ENCODE measurements at regions not wholly inside any gene's neighbourhood (a gene's known extent, or its start where the extent isn't known, plus 50 kb on each side); places are given as distances from the start of the nearest gene placed in this dataset.
"Not testable (repeated sequence)": the region's sequence is repeated elsewhere in the genome, so short reads cannot be mapped to it uniquely, and the experiment has no call there.

- no peaks in the 10 kb centered on the region for H3K4me1 Mint-ChIP-seq (ENCODE audit: unreplicated experiment)
- no peak overlapping the region for H3K4me3 Mint-ChIP-seq (ENCODE audit: unreplicated experiment)
- no peak overlapping the region for H3K27ac Mint-ChIP-seq (ENCODE audit: unreplicated experiment)
- H3K27me3 Mint-ChIP-seq (ENCODE audit: unreplicated experiment): peaks cover 3% of the 10 kb centered on the region
- H3K36me3 Mint-ChIP-seq (ENCODE audit: unreplicated experiment): no peaks in the 10 kb centered on the region
- no peak for TF ChIP-seq CTCF (IDR thresholded peaks at IDR 0.05)
- H3K9me3 Mint-ChIP-seq (ENCODE audit: unreplicated experiment): peaks cover 3% of the 10 kb centered on the region
- DNase-seq (ENCODE audit: extremely low spot score, unreplicated experiment): no peak
Observed at GRCh38 chr5:13581132-13581531, 363.4 kb downstream of the DNAH5 start.

GRCh38 chr5:13580058-13580457 is 364.4 kb downstream of the DNAH5 start:
- no peak for DNase-seq (ENCODE audit: extremely low spot score, unreplicated experiment)
- no peaks in the 10 kb centered on the region for H3K4me1 Mint-ChIP-seq (ENCODE audit: unreplicated experiment)

GRCh38 chr5:13579091-13579490 is 365.4 kb downstream of the DNAH5 start:
- H3K27ac Mint-ChIP-seq (ENCODE audit: unreplicated experiment); H3K27me3 Mint-ChIP-seq (ENCODE audit: unreplicated experiment); H3K4me1 Mint-ChIP-seq (ENCODE audit: unreplicated experiment); H3K36me3 Mint-ChIP-seq (ENCODE audit: unreplicated experiment); DNase-seq (ENCODE audit: extremely low spot score, unreplicated experiment); H3K9me3 Mint-ChIP-seq (ENCODE audit: unreplicated experiment); H3K4me3 Mint-ChIP-seq (ENCODE audit: unreplicated experiment): not testable (repeated sequence)

More at GRCh38 chr5:13580058-13580457, 364.4 kb downstream of the DNAH5 start:
- H3K36me3 Mint-ChIP-seq (ENCODE audit: unreplicated experiment): no peaks in the 10 kb centered on the region
- peaks cover 3% of the 10 kb centered on the region for H3K9me3 Mint-ChIP-seq (ENCODE audit: unreplicated experiment)
- no peak for TF ChIP-seq CTCF (IDR thresholded peaks at IDR 0.05)
- peaks cover 3% of the 10 kb centered on the region for H3K27me3 Mint-ChIP-seq (ENCODE audit: unreplicated experiment)
- no peak overlapping the region for H3K27ac Mint-ChIP-seq (ENCODE audit: unreplicated experiment)
- no peak overlapping the region for H3K4me3 Mint-ChIP-seq (ENCODE audit: unreplicated experiment)

GRCh38 chr5:13578311-13579039 is 366.0 kb downstream of the DNAH5 start:
- not testable (repeated sequence) for DNase-seq (ENCODE audit: extremely low spot score, unreplicated experiment); H3K9me3 Mint-ChIP-seq (ENCODE audit: unreplicated experiment); H3K4me3 Mint-ChIP-seq (ENCODE audit: unreplicated experiment); H3K4me1 Mint-ChIP-seq (ENCODE audit: unreplicated experiment); H3K36me3 Mint-ChIP-seq (ENCODE audit: unreplicated experiment); H3K27me3 Mint-ChIP-seq (ENCODE audit: unreplicated experiment); H3K27ac Mint-ChIP-seq (ENCODE audit: unreplicated experiment)

GRCh38 chr5:13574574-13574973 is 369.9 kb downstream of the DNAH5 start:
- H3K4me1 Mint-ChIP-seq (ENCODE audit: unreplicated experiment): no peaks in the 10 kb centered on the region
- no peak overlapping the region for H3K27ac Mint-ChIP-seq (ENCODE audit: unreplicated experiment)
- H3K36me3 Mint-ChIP-seq (ENCODE audit: unreplicated experiment): no peaks in the 10 kb centered on the region
- no peak for TF ChIP-seq CTCF (IDR thresholded peaks at IDR 0.05)
- no peak overlapping the region for H3K4me3 Mint-ChIP-seq (ENCODE audit: unreplicated experiment)
- H3K9me3 Mint-ChIP-seq (ENCODE audit: unreplicated experiment): peaks cover 3% of the 10 kb centered on the region
- no peaks in the 10 kb centered on the region for H3K27me3 Mint-ChIP-seq (ENCODE audit: unreplicated experiment)
- no peak for DNase-seq (ENCODE audit: extremely low spot score, unreplicated experiment)

- H3K9me3 Mint-ChIP-seq (ENCODE audit: unreplicated experiment): no peaks in the 10 kb centered on the region
- no peak overlapping the region for H3K27ac Mint-ChIP-seq (ENCODE audit: unreplicated experiment)
- no peaks in the 10 kb centered on the region for H3K4me1 Mint-ChIP-seq (ENCODE audit: unreplicated experiment)
- H3K4me3 Mint-ChIP-seq (ENCODE audit: unreplicated experiment): no peak overlapping the region
- H3K36me3 Mint-ChIP-seq (ENCODE audit: unreplicated experiment): no peaks in the 10 kb centered on the region
- no peaks in the 10 kb centered on the region for H3K27me3 Mint-ChIP-seq (ENCODE audit: unreplicated experiment)
- DNase-seq (ENCODE audit: extremely low spot score, unreplicated experiment): no peak
- TF ChIP-seq CTCF (IDR thresholded peaks at IDR 0.05): no peak
Observed at GRCh38 chr5:13572163-13572562, 372.3 kb downstream of the DNAH5 start.
